GM12878 (cell line): ENCODE measurements at regions not wholly inside any gene's neighbourhood (a gene's known extent, or its start where the extent isn't known, plus 50 kb on each side); places are given as distances from the start of the nearest gene placed in this dataset.

ENCODE experiments used
- ATF2 ChIP-seq: IDR thresholded peaks from 2 replicates; pipeline ENCODE4 v1.6.1; 2012; ENCODE audit warnings: low read length, inconsistent platforms
- ATF7 ChIP-seq: fragments of 450-650 bp; IDR thresholded peaks from 2 replicates; pipeline ENCODE4 v1.6.1; 2016; ENCODE audit warnings: low read depth, mild to moderate bottlenecking
- CBFB ChIP-seq: IDR thresholded peaks from 2 replicates; pipeline ENCODE4 v1.6.1; 2016; ENCODE audit warnings: antibody characterized with exemption, low read depth
- E4F1 ChIP-seq: fragments of 450-650 bp; IDR thresholded peaks from 2 replicates; pipeline ENCODE4 v1.6.1; 2018; ENCODE audit warnings: borderline replicate concordance, mild to moderate bottlenecking; ENCODE audit not compliant: partially characterized antibody
- EED ChIP-seq: sonication (generic); IDR thresholded peaks from 2 replicates; pipeline ENCODE4 v1.6.1; 2016; ENCODE audit warnings: antibody characterized with exemption, low read depth
- FOXM1 ChIP-seq: IDR thresholded peaks from 2 replicates; pipeline ENCODE4 v1.6.1; 2012; ENCODE audit warnings: low read depth, mild to moderate bottlenecking, inconsistent platforms, low read length, moderate library complexity
- NFXL1 ChIP-seq: fragments of 450-650 bp; IDR thresholded peaks from 2 replicates; pipeline ENCODE4 v1.6.1; 2017; ENCODE audit warnings: antibody characterized with exemption, mild to moderate bottlenecking, borderline replicate concordance
- NKRF ChIP-seq: fragments of 450-650 bp; conservative IDR thresholded peaks from 2 replicates; pipeline ENCODE4 v1.6.1; 2017; ENCODE audit warnings: mild to moderate bottlenecking, moderate library complexity
- NR2C1 ChIP-seq: fragments of 450-650 bp; IDR thresholded peaks from 2 replicates; pipeline ENCODE4 v1.6.1; 2017; ENCODE audit warnings: antibody characterized with exemption, mild to moderate bottlenecking, moderate library complexity
- PRDM15 ChIP-seq: fragments of 450-650 bp; formaldehyde crosslinking; IDR thresholded peaks from 2 replicates; pipeline ENCODE4 v1.4.0; 2020; ENCODE audit warnings: mild to moderate bottlenecking, moderate library complexity
- ZBTB33 ChIP-seq: fragments of 450-650 bp; IDR thresholded peaks from 2 replicates; pipeline ENCODE4 v1.6.1; 2017; ENCODE audit warnings: mild to moderate bottlenecking

- TF ChIP-seq E4F1 (no peak), PRDM15 (no peak), EED (no peak), NKRF (no peak), ATF2 (no peak), ZBTB33 (no peak), FOXM1 (no peak), CBFB (no peak), ATF7 (no peak), NR2C1 (no peak), NFXL1 (no peak)
These were observed 298.3 kb upstream of the TBL1XR1 start (continued) for GRCh38 chr3:177495566-177495965.
